ENCODE measurements at regions not wholly inside any gene's neighbourhood (a gene's known extent, or its start where the extent isn't known, plus 50 kb on each side); places are given as distances from the start of the nearest gene placed in this dataset.
A peak's percentile ranks its signal among the peaks of the same experiment; 100 is the strongest.

GRCh38 chr6:121835662-121836061 is 400.2 kb downstream of the GJA1 start:
- DNase-seq: no peak

GRCh38 chr6:121837545-121838229 is 402.2 kb downstream of the GJA1 start:
- DNase-seq: no peak

GRCh38 chr6:121838842-121839241 is 403.4 kb downstream of the GJA1 start:
- DNase-seq: no peak

- no peak for DNase-seq
Measured at GRCh38 chr6:121839896-121840295, 404.4 kb downstream of the GJA1 start.

- DNase-seq: no peak
Measured at GRCh38 chr6:121844898-121845297, 409.5 kb downstream of the GJA1 start.

GRCh38 chr6:121847806-121848522 is 412.5 kb downstream of the GJA1 start:
- peak; percentile 54 for DNase-seq

- DNase-seq: no peak
Measured at GRCh38 chr6:121848523-121849255, 413.2 kb downstream of the GJA1 start.

- DNase-seq: peak; percentile 86
Measured at GRCh38 chr6:121849477-121849876, 414.0 kb downstream of the GJA1 start.

GRCh38 chr6:121851056-121851455 is 415.6 kb downstream of the GJA1 start:
- DNase-seq: no peak

GRCh38 chr6:121853686-121854085 is 418.2 kb downstream of the GJA1 start:
- no peak for DNase-seq

- no peak for DNase-seq
Measured at GRCh38 chr6:121855521-121855920, 420.1 kb downstream of the GJA1 start.

GRCh38 chr6:121856296-121856695 is 420.9 kb downstream of the GJA1 start:
- no peak for DNase-seq

- DNase-seq: no peak
Measured at GRCh38 chr6:121857551-121857950, 422.1 kb downstream of the GJA1 start.

GRCh38 chr6:121858310-121858709 is 422.9 kb downstream of the GJA1 start:
- DNase-seq: no peak

GRCh38 chr6:121858986-121859385 is 423.5 kb downstream of the GJA1 start:
- DNase-seq: peak; percentile 51

- no peak for DNase-seq
Measured at GRCh38 chr6:121865811-121866210, 430.4 kb downstream of the GJA1 start.

GRCh38 chr6:121867095-121867494 is 431.6 kb downstream of the GJA1 start:
- no peak for DNase-seq

- no peak for DNase-seq
Measured at GRCh38 chr6:121868206-121868605, 432.8 kb downstream of the GJA1 start.

GRCh38 chr6:121873595-121873994 is 438.1 kb downstream of the GJA1 start:
- DNase-seq: no peak

GRCh38 chr6:121876721-121877120 is 441.3 kb downstream of the GJA1 start:
- DNase-seq: no peak

- DNase-seq: peak; percentile 34
Measured at GRCh38 chr6:121879149-121879548, 443.7 kb downstream of the GJA1 start.

- no peak for DNase-seq
Measured at GRCh38 chr6:121880831-121881230, 445.4 kb downstream of the GJA1 start.

- DNase-seq: no peak
Measured at GRCh38 chr6:121881974-121882667, 446.7 kb downstream of the GJA1 start.

All from eye (tissue), 1 donor.